ENCODE measurements at regions not wholly inside any gene's neighbourhood (a gene's known extent, or its start where the extent isn't known, plus 50 kb on each side); places are given as distances from the start of the nearest gene placed in this dataset.

DNA sequence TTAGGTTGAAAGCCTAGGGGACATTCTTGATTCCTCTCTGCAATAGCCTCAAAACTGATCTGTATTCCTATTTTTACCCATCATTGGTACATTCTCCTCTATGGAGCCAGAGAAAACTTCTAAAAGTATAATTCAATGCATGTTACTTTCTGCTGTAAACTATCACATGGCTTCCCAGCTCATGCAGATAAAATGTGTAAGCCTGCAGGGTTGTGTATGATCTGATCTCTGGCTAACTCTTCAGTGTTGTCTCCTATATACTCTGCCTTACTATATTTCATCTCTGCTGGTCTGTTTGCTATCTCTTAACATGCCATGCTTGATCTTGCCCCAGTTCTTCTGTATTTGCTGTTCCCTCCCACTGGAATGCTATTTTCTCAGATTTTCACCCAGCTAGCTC lies 323.3 kb upstream of the RSPO3 start:
- TF ChIP-seq ARNT (IDR thresholded peaks at IDR 0.05) (no peak), CTBP1 (IDR thresholded peaks at IDR 0.05; ENCODE audit: borderline replicate concordance) (no peak), NFRKB (IDR thresholded peaks at IDR 0.05) (no peak), ELF4 (IDR thresholded peaks at IDR 0.05) (no peak), HDGF (IDR thresholded peaks at IDR 0.05; ENCODE audit: borderline replicate concordance) (no peak), L3MBTL2 (conservative IDR thresholded peaks at IDR 0.05) (no peak), SP1 (IDR thresholded peaks at IDR 0.05) (no peak), LEF1 (IDR thresholded peaks at IDR 0.05; ENCODE audit: borderline replicate concordance) (no peak), BHLHE40 (IDR thresholded peaks at IDR 0.05; ENCODE audit: borderline replicate concordance) (no peak), TARDBP (IDR thresholded peaks at IDR 0.05) (no peak), SUZ12 (IDR thresholded peaks at IDR 0.05) (no peak), FOXM1 (IDR thresholded peaks at IDR 0.05; ENCODE audit: borderline replicate concordance) (no peak), FOXA1 (IDR thresholded peaks at IDR 0.05) (no peak), FOXK2 (IDR thresholded peaks at IDR 0.05) (no peak)

Data from HEK293T (cell line).